ENCODE measurements at regions not wholly inside any gene's neighbourhood (a gene's known extent, or its start where the extent isn't known, plus 50 kb on each side); places are given as distances from the start of the nearest gene placed in this dataset.

- H3K27me3 ChIP-seq, result no peaks in the 10 kb centered on the region
- H3K4me3 ChIP-seq, result no peak overlapping the region
- H3K9me3 ChIP-seq, result no peaks in the 10 kb centered on the region
- intact Hi-C loops (cut with DNase I), result no loop called here
- WGBS, 2 donors, result 28 to 33% methylated on average over 6 of the region's 6 CpGs
- no peaks in the 10 kb centered on the region for H3K4me1 ChIP-seq
- TF ChIP-seq CTCF (IDR thresholded peaks at IDR 0.05), result no peak
- no peak for TF ChIP-seq POLR2A (IDR thresholded peaks at IDR 0.05)
- H3K36me3 ChIP-seq, result no peaks in the 10 kb centered on the region
- DNase-seq, result no peak
- no peak overlapping the region for H3K27ac ChIP-seq
Observed at GRCh38 chr11:127859941-127860354, 727.4 kb downstream of the ETS1 start.

GRCh38 chr11:127844876-127845275 is 742.5 kb downstream of the ETS1 start:
- Histone ChIP-seq H3K4me3 (no peak overlapping the region), H3K27me3 (no peaks in the 10 kb centered on the region), H3K9me3 (peaks cover 0 to 8% (median 0%) of the 10 kb centered on the region in 3 donors), H3K27ac (no peak overlapping the region), H3K36me3 (no peaks in the 10 kb centered on the region), H3K4me1 (no peaks in the 10 kb centered on the region)
- DNase-seq, result no peak
- intact Hi-C loops (cut with DNase I), result no loop called here
- WGBS, 2 donors, result 59 to 64% methylated on average over 4 of the region's 4 CpGs
- TF ChIP-seq CTCF (IDR thresholded peaks at IDR 0.05) (no peak), POLR2A (IDR thresholded peaks at IDR 0.05) (no peak)

- no peak for DNase-seq
- H3K4me1 ChIP-seq, result no peaks in the 10 kb centered on the region
- H3K36me3 ChIP-seq, result no peaks in the 10 kb centered on the region
- H3K9me3 ChIP-seq, result peaks cover 0 to 8% (median 0%) of the 10 kb centered on the region in 3 donors
- intact Hi-C loops (cut with DNase I), result no loop called here
- no peaks in the 10 kb centered on the region for H3K27me3 ChIP-seq
- peak in 2 of 6 experiments; percentile 9 to 37 for TF ChIP-seq CTCF (IDR thresholded peaks at IDR 0.05)
- TF ChIP-seq POLR2A (IDR thresholded peaks at IDR 0.05), result no peak
- WGBS, 2 donors, result 33 to 41% methylated on average over 12 of the region's 12 CpGs
- H3K4me3 ChIP-seq, result no peak overlapping the region
- no peak overlapping the region for H3K27ac ChIP-seq
Observed at GRCh38 chr11:127843483-127844396, 743.6 kb downstream of the ETS1 start.

GRCh38 chr11:127825183-127825582 is 762.2 kb downstream of the ETS1 start:
- no peaks in the 10 kb centered on the region for H3K9me3 ChIP-seq
- no peak for DNase-seq
- H3K27me3 ChIP-seq, result no peaks in the 10 kb centered on the region
- H3K36me3 ChIP-seq, result no peaks in the 10 kb centered on the region
- TF ChIP-seq CTCF (IDR thresholded peaks at IDR 0.05), result no peak
- TF ChIP-seq POLR2A (IDR thresholded peaks at IDR 0.05), result no peak
- no peak overlapping the region for H3K4me3 ChIP-seq
- intact Hi-C loops (cut with DNase I), result no loop called here
- 69 to 75% methylated on average over 4 of the region's 4 CpGs for WGBS, 2 donors
- no peak overlapping the region for H3K27ac ChIP-seq
- H3K4me1 ChIP-seq, result no peaks in the 10 kb centered on the region

GRCh38 chr11:127818625-127819024 is 768.7 kb downstream of the ETS1 start:
- no peak for TF ChIP-seq CTCF (IDR thresholded peaks at IDR 0.05)
- no peak for TF ChIP-seq POLR2A (IDR thresholded peaks at IDR 0.05)
- H3K9me3 ChIP-seq, result no peaks in the 10 kb centered on the region
- no peaks in the 10 kb centered on the region for H3K36me3 ChIP-seq
- no peaks in the 10 kb centered on the region for H3K4me1 ChIP-seq
- 54 to 65% methylated on average over 3 of the region's 3 CpGs for WGBS, 2 donors
- intact Hi-C loops (cut with DNase I), result no loop called here
- H3K4me3 ChIP-seq, result no peak overlapping the region
- no peak for DNase-seq
- H3K27ac ChIP-seq, result no peak overlapping the region
- no peaks in the 10 kb centered on the region for H3K27me3 ChIP-seq
